ENCODE measurements at regions not wholly inside any gene's neighbourhood (a gene's known extent, or its start where the extent isn't known, plus 50 kb on each side); places are given as distances from the start of the nearest gene placed in this dataset.

- H3K4me1 ChIP-seq (ENCODE audit: low read depth) = no peaks in the 10 kb centered on the region
- no peak overlapping the region for H3K4me3 ChIP-seq
- no peaks in the 10 kb centered on the region for H3K9me3 ChIP-seq
- no peaks in the 10 kb centered on the region for H3K36me3 ChIP-seq (ENCODE audit: low read depth)
- intact Hi-C loops (cut with DNase I, micrococcal nuclease) = no loop called here
- no peak for TF ChIP-seq CTCF (IDR thresholded peaks at IDR 0.05)
- ATAC-seq (no peak), DNase-seq (no peak)
Observed at GRCh38 chr1:222441066-222441465, 106.8 kb downstream of the HHIPL2 start.

- H3K4me1 ChIP-seq (ENCODE audit: low read depth) = no peaks in the 10 kb centered on the region
- H3K4me3 ChIP-seq = no peak overlapping the region
- no peak for TF ChIP-seq CTCF (IDR thresholded peaks at IDR 0.05)
- H3K9me3 ChIP-seq = no peaks in the 10 kb centered on the region
- intact Hi-C loops (cut with DNase I, micrococcal nuclease) = no loop called here
- no peaks in the 10 kb centered on the region for H3K36me3 ChIP-seq (ENCODE audit: low read depth)
- DNase-seq (no peak), ATAC-seq (no peak)
Observed at GRCh38 chr1:222424826-222425225, 123.1 kb downstream of the HHIPL2 start.

GRCh38 chr1:222421380-222421779 is 126.5 kb downstream of the HHIPL2 start:
- no peak for ATAC-seq
- TF ChIP-seq CTCF (IDR thresholded peaks at IDR 0.05) = no peak

GRCh38 chr1:222420633-222421032 is 127.3 kb downstream of the HHIPL2 start:
- no peaks in the 10 kb centered on the region for H3K4me1 ChIP-seq (ENCODE audit: low read depth)
- intact Hi-C loops (cut with DNase I, micrococcal nuclease) = no loop called here
- H3K36me3 ChIP-seq (ENCODE audit: low read depth) = no peaks in the 10 kb centered on the region
- DNase-seq = no peak
- H3K4me3 ChIP-seq = no peak overlapping the region
- no peaks in the 10 kb centered on the region for H3K9me3 ChIP-seq
- no peak for TF ChIP-seq CTCF (IDR thresholded peaks at IDR 0.05)
- ATAC-seq = peak; percentile 62

More at GRCh38 chr1:222421380-222421779, 126.5 kb downstream of the HHIPL2 start:
- Histone ChIP-seq H3K4me1 (ENCODE audit: low read depth) (no peaks in the 10 kb centered on the region), H3K9me3 (no peaks in the 10 kb centered on the region), H3K36me3 (ENCODE audit: low read depth) (no peaks in the 10 kb centered on the region), H3K4me3 (no peak overlapping the region)
- no peak for DNase-seq
- intact Hi-C loops (cut with DNase I, micrococcal nuclease) = no loop called here

- Histone ChIP-seq H3K4me3 (no peak overlapping the region), H3K4me1 (ENCODE audit: low read depth) (no peaks in the 10 kb centered on the region), H3K9me3 (no peaks in the 10 kb centered on the region), H3K36me3 (ENCODE audit: low read depth) (no peaks in the 10 kb centered on the region)
- intact Hi-C loops (cut with DNase I, micrococcal nuclease) = no loop called here
- ATAC-seq = no peak
- DNase-seq = no peak
- no peak for TF ChIP-seq CTCF (IDR thresholded peaks at IDR 0.05)
Observed at GRCh38 chr1:222418654-222419053, 129.2 kb downstream of the HHIPL2 start.

- ATAC-seq = no peak
- no peaks in the 10 kb centered on the region for H3K36me3 ChIP-seq (ENCODE audit: low read depth)
- H3K9me3 ChIP-seq = no peaks in the 10 kb centered on the region
- no peak for TF ChIP-seq CTCF (IDR thresholded peaks at IDR 0.05)
- no peak for DNase-seq
- H3K4me1 ChIP-seq (ENCODE audit: low read depth) = no peaks in the 10 kb centered on the region
- H3K4me3 ChIP-seq = no peak overlapping the region
- intact Hi-C loops (cut with DNase I, micrococcal nuclease) = no loop called here
Observed at GRCh38 chr1:222417264-222417663, 130.6 kb downstream of the HHIPL2 start.

Measured in mucosa of descending colon (tissue), 3 donors.